HUES48 (cell line): ENCODE measurements at regions not wholly inside any gene's neighbourhood (a gene's known extent, or its start where the extent isn't known, plus 50 kb on each side); places are given as distances from the start of the nearest gene placed in this dataset.

Source experiments
- H3K27ac ChIP-seq: one replicate; pipeline ENCODE4 v1.7.0; 2013; ENCODE audit warnings: low read depth, low read length, inconsistent platforms
- H3K27me3 ChIP-seq: 2 replicates; pipeline ENCODE4 v1.6.1; 2013; ENCODE audit warnings: mild to moderate bottlenecking, low read length; ENCODE audit not compliant: control insufficient read depth, insufficient read depth
- H3K36me3 ChIP-seq: 2 replicates; pipeline ENCODE4 v1.6.1; 2013; ENCODE audit warnings: low read length; ENCODE audit not compliant: control insufficient read depth, insufficient read depth
- H3K4me1 ChIP-seq: 2 replicates; pipeline ENCODE4 v1.6.1; 2013; ENCODE audit warnings: mild to moderate bottlenecking, low read length; ENCODE audit not compliant: control insufficient read depth, insufficient read depth
- H3K4me3 ChIP-seq: 2 replicates; pipeline ENCODE4 v1.5.1; 2013; ENCODE audit warnings: mild to moderate bottlenecking, low read depth, low read length
- H3K9ac ChIP-seq: 2 replicates; pipeline ENCODE4 v1.6.1; 2013; ENCODE audit warnings: mild to moderate bottlenecking, low read depth, low read length, moderate library complexity
- H3K9me3 ChIP-seq: 2 replicates; pipeline ENCODE4 v1.6.1; 2013; ENCODE audit warnings: low read length; ENCODE audit not compliant: control insufficient read depth, insufficient read depth

DNA sequence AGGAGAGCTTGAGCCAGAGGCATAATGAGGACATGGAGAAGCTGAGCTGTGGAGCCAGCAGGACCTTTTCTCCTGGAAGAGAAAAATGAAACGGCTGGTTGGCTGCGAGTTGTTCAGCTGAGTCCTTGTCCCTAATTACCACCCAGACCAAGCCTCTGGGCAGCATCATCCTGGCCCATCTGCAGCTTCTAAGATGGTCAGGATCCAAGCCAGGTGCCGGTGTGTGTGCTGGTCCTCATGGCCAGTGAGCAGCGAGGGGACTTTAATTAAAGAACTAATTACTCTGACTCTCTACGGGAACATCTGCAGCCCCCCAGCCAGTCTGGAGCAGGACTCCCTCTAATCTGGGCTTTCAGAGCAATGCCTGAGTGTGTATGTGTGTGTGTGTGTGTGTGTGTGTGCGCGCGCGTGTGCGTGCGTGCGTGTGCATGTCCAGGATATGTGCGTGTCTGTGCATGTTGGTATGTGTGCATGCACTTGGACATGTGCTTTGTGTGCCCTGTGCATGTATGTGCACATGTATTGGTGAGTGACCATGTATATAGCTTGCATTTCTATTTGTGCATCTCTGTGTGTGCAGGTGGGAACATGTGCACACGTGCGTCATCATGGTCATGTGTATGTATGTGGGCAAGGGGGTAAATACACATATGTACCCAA lies 173.9 kb downstream of the DHX35 start:
- H3K9ac ChIP-seq, result no peak overlapping the region
- peaks cover 3% of the 10 kb centered on the region for H3K4me1 ChIP-seq
- no peaks in the 10 kb centered on the region for H3K9me3 ChIP-seq
- no peak overlapping the region for H3K27ac ChIP-seq
- H3K27me3 ChIP-seq, result no peaks in the 10 kb centered on the region
- no peak overlapping the region for H3K4me3 ChIP-seq
- no peaks in the 10 kb centered on the region for H3K36me3 ChIP-seq

DNA sequence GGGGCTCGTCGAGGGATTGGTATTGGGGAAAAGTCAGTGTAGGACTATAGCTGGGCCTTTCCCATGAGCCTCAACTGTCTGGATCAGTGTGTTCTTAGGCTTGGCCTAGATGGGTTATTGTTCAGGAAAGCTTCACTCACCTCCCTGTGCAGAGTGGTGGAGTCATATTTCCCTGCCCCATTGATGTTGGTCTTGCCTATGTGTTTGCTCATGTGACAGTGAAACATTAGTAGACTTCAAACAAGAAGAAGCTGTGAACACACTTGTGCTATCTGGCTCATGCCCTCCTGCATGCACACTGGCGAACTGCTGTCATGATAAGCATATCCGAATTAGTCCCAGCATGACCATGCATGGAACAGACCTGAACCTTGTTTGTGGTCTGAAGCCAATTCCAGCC lies 171.1 kb downstream of the DHX35 start:
- H3K9me3 ChIP-seq, result no peaks in the 10 kb centered on the region
- H3K4me1 ChIP-seq, result peaks cover 9% of the 10 kb centered on the region
- no peaks in the 10 kb centered on the region for H3K27me3 ChIP-seq
- no peaks in the 10 kb centered on the region for H3K36me3 ChIP-seq
- no peak overlapping the region for H3K4me3 ChIP-seq
- H3K27ac ChIP-seq, result no peak overlapping the region
- no peak overlapping the region for H3K9ac ChIP-seq

DNA sequence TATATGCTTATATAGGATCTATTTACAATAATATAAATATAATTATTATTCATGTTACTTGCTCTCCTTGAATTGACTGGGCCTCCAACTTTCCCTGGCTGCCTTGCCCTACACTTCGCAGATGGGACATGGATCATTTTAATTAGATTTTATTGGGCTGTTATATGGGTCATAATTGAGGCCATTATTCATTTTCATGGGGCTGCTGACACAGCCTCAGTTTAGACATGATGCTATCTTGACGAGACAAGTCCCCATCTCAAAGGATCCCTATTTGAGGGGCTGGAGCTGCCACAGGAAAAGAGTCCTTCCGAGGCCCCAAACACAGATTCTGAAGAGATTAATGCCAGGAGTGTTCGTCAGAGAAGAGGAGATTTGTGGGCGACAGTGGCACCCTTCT lies 170.4 kb downstream of the DHX35 start:
- Histone ChIP-seq H3K27ac (no peak overlapping the region), H3K9me3 (no peaks in the 10 kb centered on the region), H3K4me1 (peaks cover 9% of the 10 kb centered on the region), H3K36me3 (no peaks in the 10 kb centered on the region), H3K9ac (no peak overlapping the region), H3K27me3 (no peaks in the 10 kb centered on the region), H3K4me3 (no peak overlapping the region)

DNA sequence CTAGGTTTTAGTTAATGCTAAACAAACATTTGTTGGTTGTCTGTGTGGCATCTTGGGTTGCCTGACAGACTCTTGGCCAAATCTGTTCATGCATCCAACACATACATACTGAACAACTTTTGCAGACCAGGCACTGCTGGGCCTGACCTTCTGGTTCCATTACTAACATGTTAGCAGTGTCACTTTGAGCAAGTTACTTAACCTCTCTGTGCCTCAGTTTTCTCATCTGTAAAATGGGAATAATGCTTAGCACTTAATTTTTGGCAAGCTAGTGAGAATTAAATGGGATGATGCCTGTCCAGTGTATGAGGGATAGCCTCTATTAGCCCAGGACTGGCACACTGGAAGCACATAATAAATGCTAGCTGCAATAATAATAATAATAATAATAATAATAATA lies 169.9 kb downstream of the DHX35 start:
- H3K27me3 ChIP-seq, result no peaks in the 10 kb centered on the region
- H3K36me3 ChIP-seq, result no peaks in the 10 kb centered on the region
- no peak overlapping the region for H3K9ac ChIP-seq
- H3K4me1 ChIP-seq, result peaks cover 9% of the 10 kb centered on the region
- H3K4me3 ChIP-seq, result no peak overlapping the region
- no peak overlapping the region for H3K27ac ChIP-seq
- H3K9me3 ChIP-seq, result no peaks in the 10 kb centered on the region

DNA sequence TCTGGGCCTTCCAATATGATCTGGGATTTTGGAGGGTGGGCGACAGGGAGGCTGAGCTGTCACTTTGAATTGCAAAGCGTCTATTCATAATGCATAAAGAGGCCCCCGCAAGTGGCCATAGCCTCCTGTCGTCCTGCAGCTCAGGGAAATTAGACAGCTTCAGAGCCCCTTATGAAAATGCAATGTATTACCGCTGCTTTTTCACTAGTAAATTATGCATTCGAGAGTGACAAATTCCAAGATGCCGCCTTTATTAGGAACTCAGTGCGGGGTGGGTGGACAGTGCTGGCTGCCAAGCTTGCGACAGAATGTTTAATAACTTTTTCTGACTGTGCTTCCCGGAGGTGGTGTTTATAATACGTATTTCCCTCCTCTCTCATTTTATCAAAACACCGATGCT lies 168.5 kb downstream of the DHX35 start:
- Histone ChIP-seq H3K27me3 (no peaks in the 10 kb centered on the region), H3K9me3 (no peaks in the 10 kb centered on the region), H3K27ac (no peak overlapping the region), H3K9ac (no peak overlapping the region), H3K4me3 (no peak overlapping the region), H3K36me3 (no peaks in the 10 kb centered on the region), H3K4me1 (peaks cover 9% of the 10 kb centered on the region)

DNA sequence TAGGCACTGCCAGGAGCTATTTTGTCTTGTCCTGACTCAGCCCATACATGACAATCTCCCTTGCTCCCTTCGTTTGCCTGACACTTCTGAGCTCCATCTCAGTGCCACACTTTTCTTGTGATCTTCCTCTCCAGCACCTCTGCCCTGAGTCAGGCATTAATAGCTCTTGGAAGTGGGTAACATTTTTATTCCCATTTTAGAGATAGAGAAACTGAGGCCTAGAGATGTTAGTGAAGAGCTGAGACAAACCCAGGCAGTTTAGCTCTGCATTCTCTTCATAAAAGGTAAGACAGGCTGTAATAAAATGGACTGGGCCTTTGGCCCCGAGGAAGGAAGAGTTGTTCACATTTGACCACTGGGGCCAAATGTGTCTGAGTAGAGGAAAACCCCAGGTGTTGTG lies 167.4 kb downstream of the DHX35 start:
- Histone ChIP-seq H3K27me3 (no peaks in the 10 kb centered on the region), H3K36me3 (no peaks in the 10 kb centered on the region), H3K4me1 (peaks cover 9% of the 10 kb centered on the region), H3K4me3 (no peak overlapping the region), H3K9ac (no peak overlapping the region), H3K9me3 (no peaks in the 10 kb centered on the region), H3K27ac (no peak overlapping the region)

DNA sequence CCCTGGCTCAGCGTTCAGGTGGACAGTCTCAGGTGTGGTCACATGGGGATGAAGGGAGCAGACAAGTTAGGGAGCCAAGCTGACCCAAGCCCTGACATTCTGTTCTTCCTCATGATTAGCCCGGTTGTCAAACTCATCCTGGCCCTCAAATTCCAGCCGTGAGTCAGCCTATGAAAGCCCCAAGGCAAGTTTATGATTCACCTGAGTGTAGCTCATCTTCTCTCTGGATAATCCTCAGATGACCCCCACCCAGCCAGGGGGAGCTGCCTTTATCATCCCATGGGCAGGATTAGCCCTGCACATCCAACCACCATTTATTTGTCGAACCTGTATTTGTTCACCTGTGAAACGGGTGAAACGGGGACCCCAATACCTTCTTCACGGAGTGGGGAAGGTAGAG lies 161.9 kb downstream of the DHX35 start:
- Histone ChIP-seq H3K27ac (no peak overlapping the region), H3K9ac (no peak overlapping the region), H3K4me3 (no peak overlapping the region), H3K9me3 (no peaks in the 10 kb centered on the region), H3K36me3 (no peaks in the 10 kb centered on the region), H3K4me1 (peaks cover 27% of the 10 kb centered on the region), H3K27me3 (peaks cover 10% of the 10 kb centered on the region; the same call in 1 of the 2 replicates)

DNA sequence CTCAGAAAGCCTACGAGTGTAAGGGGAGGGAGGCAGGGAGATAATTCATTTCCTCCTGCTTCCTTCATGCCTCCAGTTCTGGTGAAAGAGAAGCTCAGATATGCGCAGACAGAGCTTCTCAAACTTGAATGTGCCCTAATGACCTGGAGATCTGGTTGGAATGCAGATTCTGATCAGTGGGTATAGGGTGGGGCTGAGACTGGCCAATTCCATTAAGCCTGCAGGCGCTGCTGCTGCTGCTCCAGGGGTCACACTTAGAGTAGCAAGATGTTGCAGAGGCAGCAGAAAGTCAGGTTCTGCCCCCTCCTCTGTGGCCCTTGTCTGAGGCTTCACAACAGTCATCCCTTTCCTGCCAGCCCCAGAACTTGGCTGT lies 161.0 kb downstream of the DHX35 start:
- Histone ChIP-seq H3K27ac (no peak overlapping the region), H3K4me3 (no peak overlapping the region), H3K36me3 (no peaks in the 10 kb centered on the region), H3K4me1 (peaks cover 27% of the 10 kb centered on the region), H3K9ac (no peak overlapping the region), H3K27me3 (peaks cover 10% of the 10 kb centered on the region; the same call in 1 of the 2 replicates), H3K9me3 (no peaks in the 10 kb centered on the region)

DNA sequence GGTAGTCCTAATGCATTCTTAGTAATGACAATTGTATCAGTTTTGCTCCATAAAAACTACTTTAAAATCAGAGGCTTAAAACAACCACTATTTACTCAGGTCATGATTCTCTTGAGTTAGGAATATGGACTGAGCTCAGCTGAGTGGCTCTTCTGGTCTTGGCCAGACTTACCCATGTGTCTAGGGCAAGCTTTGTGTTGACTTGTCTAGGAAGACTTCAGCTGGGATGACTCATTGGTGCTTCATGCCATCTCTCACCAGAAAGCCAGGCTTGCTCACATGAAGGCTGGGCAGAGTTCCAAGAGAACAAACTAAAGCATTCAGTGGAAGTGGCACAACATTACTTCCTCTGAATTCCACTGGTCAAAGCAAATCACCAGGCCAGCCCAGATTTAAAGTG lies 155.3 kb downstream of the DHX35 start:
- Histone ChIP-seq H3K27me3 (peaks cover 9% of the 10 kb centered on the region; the same call in 1 of the 2 replicates), H3K4me1 (peaks cover 15% of the 10 kb centered on the region), H3K9ac (no peak overlapping the region), H3K36me3 (no peaks in the 10 kb centered on the region), H3K4me3 (no peak overlapping the region), H3K27ac (no peak overlapping the region), H3K9me3 (no peaks in the 10 kb centered on the region; the same call in 1 of the 2 replicates)

DNA sequence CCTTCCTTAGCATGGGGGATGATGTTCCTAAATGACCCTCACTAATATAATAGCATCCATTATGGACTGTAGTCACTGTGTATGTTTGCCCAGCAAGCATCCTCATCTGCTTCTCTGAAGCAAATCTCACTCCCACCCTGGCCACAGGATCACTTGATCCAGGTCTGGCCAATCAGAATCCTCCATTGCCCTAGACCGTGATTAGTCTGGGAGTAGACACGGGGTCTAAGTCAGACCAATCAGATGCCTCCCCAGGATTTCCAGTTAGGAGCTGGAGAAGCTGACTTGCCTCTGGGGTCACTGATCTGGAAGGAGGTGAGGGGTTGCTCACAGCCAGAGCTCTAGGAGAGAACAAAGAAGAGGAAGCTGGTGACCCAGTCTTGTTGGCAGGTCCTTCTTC lies 153.9 kb downstream of the DHX35 start:
- Histone ChIP-seq H3K4me3 (no peak overlapping the region), H3K9ac (no peak overlapping the region), H3K27me3 (no peaks in the 10 kb centered on the region; the same call in 1 of the 2 replicates), H3K36me3 (no peaks in the 10 kb centered on the region), H3K4me1 (peaks cover 10% of the 10 kb centered on the region; the same call in 1 of the 2 replicates), H3K27ac (peak overlapping the region; percentile 65), H3K9me3 (no peaks in the 10 kb centered on the region; the same call in 1 of the 2 replicates)

DNA sequence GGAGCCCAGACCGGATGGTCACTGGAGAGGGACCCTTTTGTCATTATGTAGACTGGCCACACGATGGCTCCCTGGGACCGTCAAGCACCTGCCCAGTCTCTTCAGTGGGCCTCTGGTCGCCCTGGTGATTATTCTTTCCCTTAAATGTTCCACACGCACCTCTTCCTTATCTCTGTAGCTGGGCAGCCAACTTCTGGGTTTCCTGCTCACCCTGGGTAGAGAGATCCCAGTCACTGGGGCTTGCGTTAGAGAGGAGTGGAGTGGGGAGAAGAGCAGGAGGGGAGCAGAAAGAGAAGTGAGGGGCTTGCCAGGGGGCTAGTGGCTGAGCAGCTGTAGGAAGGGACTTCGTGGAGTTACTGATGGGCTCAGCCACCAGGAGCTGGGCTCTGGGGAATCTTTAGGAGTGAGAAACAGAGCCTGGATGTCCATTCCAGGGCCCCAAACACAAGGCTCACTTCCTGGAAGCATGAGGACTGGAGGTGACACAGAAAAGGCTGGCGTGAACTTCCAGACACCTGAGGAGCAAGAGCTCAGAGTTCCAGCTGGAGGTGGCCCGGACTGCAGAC lies 150.1 kb downstream of the DHX35 start:
- H3K9ac ChIP-seq, result no peak overlapping the region
- H3K36me3 ChIP-seq, result no peaks in the 10 kb centered on the region
- H3K4me1 ChIP-seq, result peaks cover 19% of the 10 kb centered on the region
- H3K9me3 ChIP-seq, result no peaks in the 10 kb centered on the region; the same call in 1 of the 2 replicates
- H3K4me3 ChIP-seq, result no peak overlapping the region
- no peaks in the 10 kb centered on the region for H3K27me3 ChIP-seq
- no peak overlapping the region for H3K27ac ChIP-seq
